ENCODE measurements at regions not wholly inside any gene's neighbourhood (a gene's known extent, or its start where the extent isn't known, plus 50 kb on each side); places are given as distances from the start of the nearest gene placed in this dataset.

DNA sequence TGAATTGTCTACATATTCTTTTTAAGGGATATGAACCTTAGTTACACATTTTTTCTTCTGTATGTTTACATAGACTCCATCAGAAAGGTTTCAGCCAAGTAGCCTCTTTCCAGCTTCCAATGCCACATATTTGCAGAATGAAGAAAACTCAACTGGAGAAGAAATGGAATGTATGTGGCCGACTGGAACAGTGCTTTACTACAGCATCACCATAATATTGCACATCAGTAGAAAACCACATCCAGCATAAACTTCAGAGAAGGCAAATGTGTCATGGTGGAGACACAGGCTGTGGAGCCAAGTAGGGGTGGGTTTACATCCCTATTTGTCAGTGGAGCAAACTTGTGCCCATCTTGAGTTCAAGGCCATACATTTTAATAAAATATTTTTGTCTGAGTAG lies 204.8 kb upstream of the LDB2 start:
- peak; percentile 73 for DNase-seq (ENCODE audit: low spot score)

DNA sequence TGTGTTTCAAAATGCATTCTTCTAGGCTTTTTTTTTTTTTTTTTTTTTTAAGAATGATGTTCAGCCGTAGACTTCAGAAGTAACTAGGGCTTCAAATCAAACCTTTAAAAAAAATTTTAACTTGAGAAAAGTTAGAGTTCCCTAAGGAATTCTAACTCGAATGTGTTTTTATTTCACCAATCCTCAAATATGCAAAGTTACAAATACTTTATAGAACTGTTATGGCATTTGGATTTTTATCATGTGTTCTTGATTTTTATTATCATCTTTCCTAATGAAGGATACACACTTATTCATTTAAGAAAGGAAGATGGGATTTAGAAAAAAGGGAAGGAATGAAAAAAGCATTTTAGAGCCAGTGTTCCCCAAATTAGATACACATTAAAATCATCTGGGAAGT lies 200.6 kb upstream of the LDB2 start:
- peak; percentile 7 for DNase-seq (ENCODE audit: low spot score)

DNA sequence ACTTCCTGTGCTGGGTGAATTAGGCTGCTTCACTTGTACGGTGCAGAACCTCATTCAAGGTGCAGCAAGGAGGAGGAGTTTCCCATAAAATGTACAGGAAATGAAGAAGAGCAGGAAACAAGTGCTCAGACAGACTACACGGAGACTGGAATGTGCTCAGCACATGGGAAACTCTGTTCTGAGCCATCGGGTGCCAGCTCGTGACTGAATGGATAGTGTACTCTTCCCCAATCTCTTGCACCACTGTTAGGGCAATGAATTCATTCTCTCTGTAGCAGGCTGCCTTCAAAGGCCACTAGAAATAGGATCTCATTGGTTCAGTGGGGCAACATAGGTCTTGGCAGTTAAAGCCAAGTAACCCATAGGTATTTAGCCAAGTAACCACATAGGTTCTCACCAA lies 200.0 kb upstream of the LDB2 start:
- DNase-seq (ENCODE audit: low spot score) = peak; percentile 11

DNA sequence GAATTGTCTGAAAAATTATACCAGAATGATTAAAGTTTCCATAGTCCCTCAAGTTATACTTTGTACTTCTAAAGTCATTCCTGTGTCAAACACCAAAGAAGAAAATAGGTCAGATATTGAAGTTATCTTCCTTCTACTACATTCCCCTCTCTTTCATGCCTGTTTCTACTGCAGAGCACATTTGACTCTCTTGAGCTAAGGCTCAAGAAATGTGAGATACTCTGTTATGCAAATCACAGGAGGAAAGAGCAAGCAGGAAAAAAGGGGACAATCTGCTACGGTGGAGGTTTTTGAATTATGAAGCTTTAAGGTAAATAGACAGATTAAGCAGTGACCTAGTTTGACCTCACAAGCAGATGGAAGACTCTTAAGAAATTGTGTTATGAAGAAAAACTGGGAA lies 198.9 kb upstream of the LDB2 start:
- DNase-seq (ENCODE audit: low spot score) = no peak

DNA sequence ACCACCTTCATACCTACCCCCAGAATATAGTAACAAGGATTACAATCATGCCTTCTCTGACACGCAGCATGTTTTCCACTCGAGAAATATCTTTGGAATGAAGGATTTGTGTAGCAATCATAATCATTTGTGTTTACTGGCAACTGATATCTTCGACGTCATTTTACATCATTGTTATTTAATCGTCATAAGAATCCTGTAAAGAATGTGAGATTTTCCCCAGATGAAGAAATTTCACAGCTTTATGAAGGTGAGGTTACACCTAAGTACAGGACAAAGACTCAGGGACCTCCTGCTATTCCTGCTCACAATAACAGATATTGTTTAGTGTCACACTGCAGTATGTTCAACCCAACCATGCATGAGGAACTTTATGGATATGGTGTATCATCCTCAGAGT lies 198.2 kb upstream of the LDB2 start:
- DNase-seq (ENCODE audit: low spot score) = no peak

DNA sequence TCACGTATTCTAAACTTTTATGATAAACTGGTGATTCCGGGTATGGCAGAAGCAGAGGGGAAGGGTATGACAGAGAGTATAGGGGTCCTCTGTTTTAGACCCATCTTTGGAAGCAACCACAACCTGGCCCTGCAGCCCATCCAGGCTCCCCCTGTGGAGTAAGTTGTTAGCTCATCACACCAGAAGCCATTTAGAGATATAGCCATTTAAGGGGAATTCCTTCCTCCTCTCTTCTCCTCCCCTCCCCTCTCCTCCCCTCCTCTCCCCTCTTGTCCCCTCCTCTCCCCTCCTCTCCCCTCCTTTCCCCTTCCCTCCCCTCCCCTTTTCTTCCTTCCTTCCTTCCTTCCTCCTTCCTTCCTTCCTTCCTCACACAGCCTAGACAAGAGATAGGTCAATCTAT lies 197.3 kb upstream of the LDB2 start:
- no peak for DNase-seq (ENCODE audit: low spot score)

DNA sequence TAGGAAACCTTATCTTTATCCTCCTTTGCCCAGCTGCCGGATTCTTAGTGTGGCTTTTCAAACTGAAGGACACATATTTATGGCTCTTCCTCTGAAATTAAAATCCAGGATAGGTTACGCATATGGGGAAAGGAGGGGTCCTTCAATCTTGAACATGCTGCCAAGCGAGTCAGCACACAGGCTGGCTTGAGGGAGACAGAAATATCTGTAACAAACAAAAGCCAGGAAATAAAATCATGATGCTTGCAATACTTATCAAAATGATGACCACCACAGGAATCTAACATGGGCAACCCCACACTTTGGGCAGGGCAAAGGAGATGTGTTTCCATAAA lies 196.4 kb upstream of the LDB2 start:
- DNase-seq (ENCODE audit: low spot score) = no peak

DNA sequence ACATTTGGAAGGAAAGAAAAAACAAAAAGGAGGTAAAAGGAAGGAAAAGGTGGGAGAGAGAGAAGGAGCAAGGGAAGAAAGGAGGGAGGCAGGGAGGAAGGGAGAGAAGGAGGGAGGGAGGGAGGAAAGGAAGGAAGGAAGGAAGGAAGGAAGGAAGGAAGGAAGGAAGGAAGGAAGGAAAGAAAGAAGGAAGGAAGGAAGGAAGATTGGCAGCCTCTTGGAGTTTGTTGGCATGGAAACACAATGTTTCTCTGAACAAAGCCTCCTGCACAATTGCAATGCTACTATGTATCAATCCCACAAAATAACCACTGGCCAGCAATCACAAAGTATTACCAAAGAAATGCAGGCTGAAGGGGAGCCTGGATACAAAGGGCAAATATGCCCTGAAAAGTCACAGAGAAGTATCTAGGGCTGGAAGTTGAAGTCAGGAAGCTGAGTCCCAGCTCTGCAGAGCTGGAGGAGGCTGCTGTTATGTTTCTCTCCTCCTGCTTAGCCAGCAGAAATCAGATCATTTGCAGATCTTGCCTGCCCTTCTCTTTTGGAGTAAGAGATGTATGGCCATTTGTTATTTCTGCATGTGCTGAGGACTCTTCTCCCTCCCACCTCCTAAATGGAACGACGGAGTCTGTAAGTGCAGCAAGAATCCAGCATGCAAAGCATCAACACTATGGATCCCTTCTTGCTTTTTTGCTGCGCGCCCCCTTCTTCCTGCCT lies 195.9 kb upstream of the LDB2 start:
- no peak for DNase-seq (ENCODE audit: low spot score)

DNA sequence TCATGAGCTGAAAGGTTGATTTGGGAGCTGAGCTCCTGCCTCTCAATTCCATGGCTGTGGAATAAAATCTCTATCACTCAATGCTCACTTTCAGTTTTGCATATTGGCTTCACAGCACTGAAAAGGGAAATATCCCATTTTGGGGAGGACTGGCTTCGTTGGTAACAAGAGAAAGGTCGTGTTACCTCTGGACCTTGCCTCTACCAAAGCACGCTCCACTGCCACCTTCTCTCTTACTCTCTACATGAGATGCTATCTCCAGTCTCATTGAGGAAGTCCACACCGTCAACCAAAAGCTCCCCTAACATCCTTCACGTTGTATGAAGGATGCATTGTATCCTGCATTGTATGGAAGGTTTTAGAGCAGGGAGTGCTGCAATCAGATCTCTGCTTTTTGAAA lies 195.0 kb upstream of the LDB2 start:
- DNase-seq (ENCODE audit: low spot score) = no peak

DNA sequence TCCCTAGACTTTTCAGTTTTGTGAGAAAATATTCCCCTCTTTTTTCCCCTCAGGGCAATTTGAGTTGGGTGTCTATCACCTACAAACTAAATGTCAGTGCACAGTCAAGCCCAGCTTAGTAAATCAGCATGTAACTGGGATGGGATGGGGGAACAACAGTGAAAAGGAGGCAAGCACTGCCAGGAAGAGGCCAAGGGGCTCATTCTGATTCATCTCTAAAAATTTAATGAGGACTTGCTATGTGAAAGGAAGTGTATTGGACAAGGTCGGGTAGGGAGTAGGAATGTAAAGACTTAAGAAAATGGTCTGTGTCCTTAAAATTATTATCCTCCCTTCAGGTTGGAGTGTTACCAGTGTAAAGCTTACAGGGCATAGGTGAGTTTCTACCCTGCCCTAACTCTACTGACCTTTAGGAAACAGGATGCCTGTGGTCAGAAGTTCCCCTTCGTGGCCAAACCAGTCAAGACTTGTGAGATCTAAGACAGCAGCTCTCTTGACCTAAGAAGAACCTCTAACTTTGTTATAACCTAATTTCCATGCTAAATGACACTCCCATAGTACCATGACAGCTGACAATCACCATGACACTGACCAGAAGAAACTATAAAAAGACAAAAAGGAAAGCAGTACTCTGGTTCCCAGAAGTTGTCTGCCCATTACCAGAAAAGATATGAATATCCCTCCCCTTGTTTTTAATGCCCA lies 194.4 kb upstream of the LDB2 start:
- no peak for DNase-seq (ENCODE audit: low spot score)

DNA sequence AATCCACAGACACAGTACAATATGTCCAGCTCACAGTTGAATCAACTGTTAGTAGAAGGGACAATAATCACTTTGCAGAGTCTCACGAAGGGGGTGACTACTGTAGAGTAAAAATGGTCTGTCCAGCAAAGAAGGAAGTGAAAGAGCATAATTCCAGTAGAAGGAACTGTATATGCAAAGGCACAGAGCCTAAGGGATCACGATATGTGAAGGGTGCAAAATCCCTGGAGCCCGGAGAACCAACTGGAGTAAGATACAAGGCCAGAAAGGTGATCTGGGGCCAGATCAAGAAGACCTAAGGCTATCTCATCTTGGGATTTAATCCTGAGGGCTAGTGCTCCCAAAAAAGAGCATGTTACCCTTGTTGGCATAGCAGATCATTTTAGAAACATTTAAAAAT lies 192.7 kb upstream of the LDB2 start:
- DNase-seq (ENCODE audit: low spot score) = no peak

DNA sequence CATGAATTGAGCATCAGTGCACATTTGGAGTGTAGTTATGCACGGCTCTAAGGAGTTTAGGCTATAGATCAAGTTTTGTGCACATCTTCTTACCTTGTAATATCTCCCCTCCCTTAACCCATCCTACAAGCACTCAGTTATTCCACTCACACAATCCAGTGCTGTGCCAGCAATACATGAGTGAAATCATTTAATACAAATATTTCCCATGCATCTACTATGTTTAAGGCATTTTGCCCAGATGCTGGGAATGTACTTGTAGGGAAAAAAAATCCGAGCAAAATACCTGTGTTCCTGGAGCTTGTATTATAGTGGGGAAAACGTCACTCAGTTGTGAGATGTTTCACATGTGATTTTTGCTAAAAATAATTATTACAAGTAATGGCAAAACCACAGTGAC lies 191.6 kb upstream of the LDB2 start:
- DNase-seq (ENCODE audit: low spot score) = no peak

DNA sequence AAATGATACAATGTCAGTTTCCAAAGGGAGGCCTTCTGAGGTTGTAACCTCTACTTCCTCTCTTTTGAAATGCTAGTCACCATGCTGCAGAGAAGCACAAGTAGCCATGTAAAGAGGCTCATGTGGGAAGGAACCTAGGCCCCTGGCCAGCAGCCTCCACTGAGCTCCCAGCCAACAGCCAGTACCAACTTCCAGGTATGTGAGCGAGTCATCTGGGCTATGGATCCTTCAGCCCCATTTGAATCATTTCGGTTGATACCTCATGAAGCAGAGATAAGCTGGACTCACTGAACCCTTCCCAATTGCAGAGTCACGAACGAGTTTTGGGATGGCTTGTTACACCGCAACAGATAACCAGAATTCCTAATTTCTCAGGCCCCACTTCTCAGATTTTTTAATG lies 187.0 kb upstream of the LDB2 start:
- DNase-seq (ENCODE audit: low spot score) = no peak

DNA sequence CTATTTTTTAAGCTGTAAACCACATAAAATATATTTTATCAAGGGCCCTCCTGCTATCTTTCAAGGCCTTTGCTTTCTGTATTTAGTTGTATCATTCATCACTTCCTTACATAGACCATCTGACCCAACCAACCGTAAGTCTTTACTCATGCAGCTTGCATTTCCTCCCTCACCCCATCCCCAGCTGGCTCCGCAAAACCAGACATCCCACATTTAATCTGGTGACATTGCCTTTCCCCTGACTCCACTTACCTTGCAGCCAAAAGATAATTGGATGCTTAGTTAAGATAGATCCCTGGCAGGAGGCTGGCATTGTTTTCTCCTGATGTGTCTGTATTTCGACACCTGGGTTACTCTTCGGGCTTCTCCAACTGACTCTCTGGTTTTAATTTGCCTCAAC lies 183.7 kb upstream of the LDB2 start:
- DNase-seq (ENCODE audit: low spot score) = peak; percentile 66

DNA sequence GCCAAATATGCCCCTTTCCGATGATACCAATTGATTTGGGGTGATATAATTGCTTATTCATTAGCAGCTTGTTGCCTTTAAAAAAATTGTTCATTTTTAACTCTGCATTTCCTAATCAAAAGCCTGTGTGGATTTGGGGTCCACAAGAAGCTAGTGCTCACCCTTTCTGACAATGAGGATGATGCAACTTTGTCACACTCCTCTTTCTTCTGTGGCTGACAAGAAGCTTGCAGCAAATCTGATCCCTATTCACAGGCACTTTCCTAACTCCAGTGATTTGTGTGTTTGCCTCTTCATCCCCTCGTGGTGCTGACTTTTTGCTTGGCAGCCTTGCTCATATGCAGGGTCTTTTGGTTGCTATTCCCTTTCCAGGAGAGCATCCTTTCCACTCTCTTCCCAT lies 182.7 kb upstream of the LDB2 start:
- no peak for DNase-seq (ENCODE audit: low spot score)

DNA sequence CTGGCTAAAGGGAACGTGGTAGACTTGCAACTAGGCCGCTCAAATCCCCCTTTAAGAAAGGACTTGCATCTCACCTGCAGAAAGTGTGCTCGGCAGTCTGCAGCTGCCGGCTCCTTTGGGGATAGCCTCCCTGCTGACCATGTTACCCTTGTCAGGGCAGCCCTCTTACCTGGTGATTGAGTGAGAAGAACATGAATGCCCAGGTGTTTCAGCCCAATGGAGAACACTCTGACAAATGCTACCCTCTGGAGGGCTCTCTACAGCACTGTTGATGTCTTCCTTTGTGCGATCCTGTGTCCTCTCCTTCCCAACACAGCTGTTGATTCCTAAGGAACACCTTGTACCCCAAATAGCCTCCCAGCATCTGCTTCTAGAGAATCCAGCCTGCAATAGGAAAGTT lies 178.7 kb upstream of the LDB2 start:
- no peak for DNase-seq (ENCODE audit: low spot score)

DNA sequence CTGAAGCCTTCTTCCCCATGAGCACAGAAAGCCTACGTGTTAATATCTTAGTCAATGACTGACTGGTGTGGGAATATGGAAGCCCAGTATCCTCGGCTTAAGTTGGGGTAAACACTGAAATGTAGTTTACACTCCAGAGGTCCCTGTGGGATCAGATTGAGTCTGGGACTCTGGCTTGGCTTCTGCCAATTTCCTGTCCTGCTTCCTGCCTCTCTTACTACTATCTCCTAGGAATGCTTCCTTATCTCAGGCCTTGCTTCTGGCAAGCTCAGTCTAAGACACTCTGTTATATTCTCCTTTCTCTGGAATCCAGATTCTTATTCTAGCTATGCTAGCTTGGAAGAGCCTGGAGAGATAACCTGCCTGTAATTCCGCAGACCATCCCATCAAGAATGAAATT lies 174.0 kb upstream of the LDB2 start:
- peak; percentile 14 for DNase-seq (ENCODE audit: low spot score)

DNA sequence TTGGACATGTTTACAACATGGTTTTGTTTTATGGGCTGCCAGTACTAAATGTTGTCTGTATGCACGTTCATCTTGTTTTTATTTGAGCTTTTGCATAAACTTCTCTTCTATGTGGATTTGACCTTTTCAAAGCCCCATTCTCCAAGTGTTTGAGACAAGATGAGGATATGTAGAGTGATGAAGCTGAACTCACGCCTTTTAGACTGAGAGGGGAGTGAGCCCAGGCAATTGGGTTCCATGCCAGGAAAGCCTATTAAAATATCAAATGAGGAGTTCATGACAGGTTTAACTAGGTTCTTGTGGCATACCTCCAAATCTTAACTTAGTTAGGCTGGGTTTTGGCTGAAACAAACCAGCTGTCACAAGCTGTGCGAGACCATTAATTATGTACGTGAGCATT lies 170.4 kb upstream of the LDB2 start:
- DNase-seq (ENCODE audit: low spot score) = no peak

DNA sequence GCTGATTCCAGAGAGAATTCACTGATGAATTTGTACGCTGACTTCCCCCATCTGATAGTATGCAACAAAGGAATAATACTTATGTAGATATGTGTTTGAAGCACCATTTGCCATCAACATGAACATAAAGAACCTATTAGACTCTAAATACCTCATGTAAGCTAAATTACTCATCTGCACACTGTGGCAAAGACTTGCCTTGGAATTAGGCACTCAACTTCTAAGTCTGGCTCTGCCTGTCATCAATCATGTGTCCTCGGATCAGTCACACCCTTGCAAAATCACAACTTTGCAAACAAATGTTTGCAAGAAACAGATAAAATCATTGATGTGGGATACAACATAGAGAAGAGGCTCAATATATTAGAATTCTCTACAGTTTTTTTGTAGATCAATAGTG lies 169.9 kb upstream of the LDB2 start:
- DNase-seq (ENCODE audit: low spot score) = no peak

DNA sequence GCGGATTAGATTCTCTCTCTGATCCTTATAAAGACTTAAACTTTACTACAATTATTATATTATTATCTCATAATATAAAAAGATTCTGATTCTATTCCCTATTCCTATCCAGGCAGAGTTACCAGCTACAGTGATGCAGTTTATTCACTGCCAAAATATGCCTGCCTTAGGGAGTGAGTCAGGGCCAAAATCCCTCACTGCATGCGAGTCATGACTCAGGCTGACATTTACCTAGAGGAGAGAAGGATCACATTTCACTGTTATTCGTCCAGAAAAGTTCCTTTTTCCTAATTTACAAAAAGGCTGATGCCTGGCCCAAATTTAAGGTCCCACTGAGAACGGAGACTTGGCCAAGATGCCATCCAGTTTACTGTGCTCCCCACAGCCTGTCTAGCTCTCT lies 168.5 kb upstream of the LDB2 start:
- peak; percentile 78 for DNase-seq (ENCODE audit: low spot score)

DNA sequence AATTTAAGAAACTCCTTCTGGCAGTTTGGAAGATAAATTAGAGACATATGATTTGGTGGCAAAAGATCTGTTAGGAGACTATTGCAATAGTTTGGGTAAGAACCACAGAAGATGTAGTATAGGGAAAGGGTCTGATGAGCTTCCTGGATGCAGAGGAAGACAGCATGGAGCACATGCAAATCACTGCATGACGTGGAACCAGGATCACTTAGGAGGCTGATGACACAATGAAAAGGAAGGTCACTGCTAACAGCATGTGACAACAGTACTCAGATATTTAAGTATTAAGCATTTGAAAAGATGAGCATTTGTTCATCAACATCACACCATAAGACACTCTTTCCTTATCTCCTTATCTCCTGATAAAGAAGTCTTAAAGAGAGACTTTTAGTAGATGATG lies 167.8 kb upstream of the LDB2 start:
- DNase-seq (ENCODE audit: low spot score) = no peak

DNA sequence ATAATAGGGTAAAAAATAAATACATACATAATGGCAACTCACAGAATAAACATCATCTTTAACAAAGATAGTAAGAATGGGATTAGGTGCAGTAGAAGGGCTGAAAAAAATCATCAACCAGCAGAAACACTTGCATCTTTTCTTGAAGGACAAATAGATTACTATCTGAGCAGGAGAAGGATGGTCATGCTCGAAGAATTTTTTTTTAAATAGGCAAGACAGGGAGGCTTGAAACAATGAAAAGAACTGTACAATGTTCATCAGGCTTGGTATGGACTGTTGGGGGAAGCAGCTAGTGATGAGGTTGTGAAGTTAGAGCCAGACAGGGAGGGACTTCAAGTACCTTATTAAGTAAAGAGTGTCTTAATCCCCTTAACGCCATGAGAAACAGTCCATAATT lies 167.4 kb upstream of the LDB2 start:
- peak; percentile 7 for DNase-seq (ENCODE audit: low spot score)

DNA sequence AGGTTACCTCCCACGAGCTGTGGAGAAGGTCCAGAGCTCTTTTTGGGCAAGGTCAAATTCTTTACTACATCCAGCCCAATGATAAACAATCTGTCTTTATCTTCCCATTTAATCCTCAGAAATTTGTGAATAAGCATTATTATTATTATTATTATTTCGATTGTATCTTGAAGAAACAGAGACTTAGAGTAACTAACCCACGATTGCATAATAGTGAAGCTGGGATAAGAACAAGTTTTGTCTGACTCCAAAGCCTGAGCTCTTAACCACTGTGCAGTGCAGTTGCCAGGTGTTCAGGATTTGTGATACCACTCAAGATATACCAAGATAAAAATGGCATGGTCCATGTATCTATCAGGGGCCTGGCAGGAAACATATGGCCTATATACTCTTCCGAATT lies 166.5 kb upstream of the LDB2 start:
- DNase-seq (ENCODE audit: low spot score) = no peak

DNA sequence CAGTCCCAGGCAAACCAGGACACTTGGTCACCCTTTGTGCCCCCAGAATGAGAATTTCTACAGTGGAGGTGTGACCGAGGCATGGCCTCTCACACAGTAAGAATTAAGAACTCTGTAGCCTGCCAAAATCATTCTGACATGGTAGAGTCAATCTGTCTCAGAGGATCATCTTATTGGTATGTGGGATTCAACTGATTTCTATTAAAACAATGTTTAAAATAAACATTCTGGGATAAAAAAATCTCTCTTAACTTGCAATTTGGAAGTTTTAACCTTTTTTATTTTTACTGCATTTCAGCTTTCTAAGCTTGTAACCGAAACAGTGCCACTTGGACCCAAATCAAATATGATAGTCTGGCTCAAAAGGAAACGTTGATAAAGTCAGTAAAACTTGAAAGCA lies 165.4 kb upstream of the LDB2 start:
- peak; percentile 62 for DNase-seq (ENCODE audit: low spot score)

All from GM03348 (cell line).